ENCODE measurements at regions not wholly inside any gene's neighbourhood (a gene's known extent, or its start where the extent isn't known, plus 50 kb on each side); places are given as distances from the start of the nearest gene placed in this dataset.

DNA sequence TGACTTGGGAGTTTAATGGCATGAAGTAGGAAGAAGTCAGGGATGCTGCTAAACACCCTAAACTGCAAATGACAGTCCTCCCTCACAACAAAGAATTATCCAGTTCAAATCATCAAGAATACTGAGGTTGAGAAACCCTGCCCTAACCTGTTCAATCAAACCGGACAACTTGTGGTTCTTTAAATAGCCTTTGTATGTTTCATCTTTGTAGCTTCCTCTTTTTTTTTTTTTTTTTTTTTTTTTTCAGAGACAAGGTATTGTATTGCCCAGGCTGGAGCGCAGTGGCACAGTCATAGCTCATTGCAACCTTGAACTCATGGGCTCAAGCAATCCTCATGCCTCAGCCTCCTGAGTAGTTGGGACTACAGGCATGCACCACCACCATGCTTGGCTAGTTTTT, 52.5 kb upstream of the TTC29 start:
- Histone ChIP-seq H3K4me3 (ENCODE audit: low read depth in 1 of 2, low read length in 2 of 2) (no peak overlapping the region), H3K36me3 (ENCODE audit: control insufficient read depth in 2 of 2, insufficient read depth in 2 of 2, low read length in 1 of 2) (no peaks in the 10 kb centered on the region), H3K4me1 (ENCODE audit: control insufficient read depth in 2 of 2, insufficient read depth in 2 of 2, low read length in 1 of 2) (no peaks in the 10 kb centered on the region), H3K27ac (ENCODE audit: low read depth in 2 of 2, low read length in 1 of 2) (no peak overlapping the region), H3K9me3 (ENCODE audit: control insufficient read depth in 2 of 2, insufficient read depth in 1 of 2, low read depth in 1 of 2, low read length in 1 of 2) (peaks cover 0 to 2% of the 10 kb centered on the region in 2 donors), H3K27me3 (ENCODE audit: control insufficient read depth in 1 of 2, insufficient read depth in 2 of 2, low read length in 2 of 2) (no peaks in the 10 kb centered on the region)
- WGBS, 2 donors = 55 to 75% methylated on average over 2 of the region's 2 CpGs

- Histone ChIP-seq H3K27ac (ENCODE audit: low read depth in 2 of 2, low read length in 1 of 2) (no peak overlapping the region), H3K27me3 (ENCODE audit: control insufficient read depth in 1 of 2, insufficient read depth in 2 of 2, low read length in 2 of 2) (no peaks in the 10 kb centered on the region), H3K9me3 (ENCODE audit: control insufficient read depth in 2 of 2, insufficient read depth in 1 of 2, low read depth in 1 of 2, low read length in 1 of 2) (no peaks in the 10 kb centered on the region), H3K36me3 (ENCODE audit: control insufficient read depth in 2 of 2, insufficient read depth in 2 of 2, low read length in 1 of 2) (no peaks in the 10 kb centered on the region), H3K4me1 (ENCODE audit: control insufficient read depth in 2 of 2, insufficient read depth in 2 of 2, low read length in 1 of 2) (no peaks in the 10 kb centered on the region), H3K4me3 (ENCODE audit: low read depth in 1 of 2, low read length in 2 of 2) (no peak overlapping the region)
- 73 to 74% methylated on average over 9 of the region's 9 CpGs for WGBS, 2 donors
These were observed 58.5 kb upstream of the TTC29 start for GRCh38 chr4:147003956-147004809.

DNA sequence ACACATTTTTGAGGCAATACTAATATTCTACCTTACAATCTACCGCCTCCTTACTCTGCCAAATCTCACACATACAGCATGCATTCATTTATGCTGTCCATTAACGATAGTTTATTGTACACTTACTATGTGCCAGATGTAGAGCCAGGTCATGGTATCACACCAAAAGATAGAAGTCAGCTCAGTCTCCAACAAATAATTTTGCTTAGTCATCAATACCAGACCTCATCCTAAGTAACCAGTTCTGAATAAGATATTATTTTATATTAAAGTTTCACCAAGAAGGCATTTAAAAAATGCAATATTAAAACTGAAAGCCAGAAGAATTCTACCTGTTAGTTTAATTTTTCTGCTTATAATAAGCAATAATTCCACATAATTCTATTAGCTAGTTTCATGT, 60.6 kb upstream of the TTC29 start:
- Histone ChIP-seq H3K9me3 (ENCODE audit: control insufficient read depth in 2 of 2, insufficient read depth in 1 of 2, low read depth in 1 of 2, low read length in 1 of 2) (no peaks in the 10 kb centered on the region), H3K4me1 (ENCODE audit: control insufficient read depth in 2 of 2, insufficient read depth in 2 of 2, low read length in 1 of 2) (no peaks in the 10 kb centered on the region), H3K27me3 (ENCODE audit: control insufficient read depth in 1 of 2, insufficient read depth in 2 of 2, low read length in 2 of 2) (no peaks in the 10 kb centered on the region), H3K27ac (ENCODE audit: low read depth in 2 of 2, low read length in 1 of 2) (no peak overlapping the region), H3K4me3 (ENCODE audit: low read depth in 1 of 2, low read length in 2 of 2) (no peak overlapping the region), H3K36me3 (ENCODE audit: control insufficient read depth in 2 of 2, insufficient read depth in 2 of 2, low read length in 1 of 2) (no peaks in the 10 kb centered on the region)
- 90 to 94% methylated on average over 2 of the region's 2 CpGs for WGBS, 2 donors

- 76 to 79% methylated on average over 4 of the region's 4 CpGs for WGBS, 2 donors
- H3K27me3 ChIP-seq (ENCODE audit: control insufficient read depth in 1 of 2, insufficient read depth in 2 of 2, low read length in 2 of 2) = no peaks in the 10 kb centered on the region
These were observed 64.2 kb upstream of the TTC29 start for GRCh38 chr4:147009875-147010274.

DNA sequence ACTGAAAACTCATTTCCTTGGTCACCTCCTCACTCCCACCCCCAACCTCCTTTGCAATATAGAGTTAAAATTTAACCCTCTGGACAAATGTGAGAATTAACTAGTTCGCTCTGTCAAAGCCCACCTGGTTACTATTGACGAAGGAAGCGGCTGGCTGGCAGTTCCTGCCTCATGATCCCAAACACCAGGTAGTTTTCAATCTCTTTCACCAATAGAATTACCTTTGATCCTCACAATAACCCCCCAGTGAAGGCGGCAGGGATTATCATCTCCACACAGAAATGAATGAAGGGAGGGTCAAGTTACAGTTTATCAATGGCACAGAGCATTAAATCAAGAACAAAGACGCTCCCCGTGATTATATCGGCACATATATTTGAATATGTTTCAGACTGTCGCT, 65.7 kb upstream of the TTC29 start:
- no peaks in the 10 kb centered on the region for H3K4me1 ChIP-seq (ENCODE audit: control insufficient read depth in 2 of 2, insufficient read depth in 2 of 2, low read length in 1 of 2)
- no peaks in the 10 kb centered on the region for H3K9me3 ChIP-seq (ENCODE audit: control insufficient read depth in 2 of 2, insufficient read depth in 1 of 2, low read depth in 1 of 2, low read length in 1 of 2)
- no peaks in the 10 kb centered on the region for H3K27me3 ChIP-seq (ENCODE audit: control insufficient read depth in 1 of 2, insufficient read depth in 2 of 2, low read length in 2 of 2)
- 47 to 60% methylated on average over 8 of the region's 8 CpGs for WGBS, 2 donors
- no peak overlapping the region for H3K4me3 ChIP-seq (ENCODE audit: low read depth in 1 of 2, low read length in 2 of 2)
- no peak overlapping the region for H3K27ac ChIP-seq (ENCODE audit: low read depth in 2 of 2, low read length in 1 of 2)
- no peaks in the 10 kb centered on the region for H3K36me3 ChIP-seq (ENCODE audit: control insufficient read depth in 2 of 2, insufficient read depth in 2 of 2, low read length in 1 of 2)

More at GRCh38 chr4:147009875-147010274, 64.2 kb upstream of the TTC29 start:
- Histone ChIP-seq H3K9me3 (ENCODE audit: control insufficient read depth in 2 of 2, insufficient read depth in 1 of 2, low read depth in 1 of 2, low read length in 1 of 2) (no peaks in the 10 kb centered on the region), H3K27ac (ENCODE audit: low read depth in 2 of 2, low read length in 1 of 2) (no peak overlapping the region), H3K4me1 (ENCODE audit: control insufficient read depth in 2 of 2, insufficient read depth in 2 of 2, low read length in 1 of 2) (no peaks in the 10 kb centered on the region), H3K36me3 (ENCODE audit: control insufficient read depth in 2 of 2, insufficient read depth in 2 of 2, low read length in 1 of 2) (no peaks in the 10 kb centered on the region), H3K4me3 (ENCODE audit: low read depth in 1 of 2, low read length in 2 of 2) (no peak overlapping the region)

- Histone ChIP-seq H3K27ac (ENCODE audit: low read depth in 2 of 2, low read length in 1 of 2) (no peak overlapping the region), H3K9me3 (ENCODE audit: control insufficient read depth in 2 of 2, insufficient read depth in 1 of 2, low read depth in 1 of 2, low read length in 1 of 2) (no peaks in the 10 kb centered on the region), H3K4me3 (ENCODE audit: low read depth in 1 of 2, low read length in 2 of 2) (no peak overlapping the region), H3K36me3 (ENCODE audit: control insufficient read depth in 2 of 2, insufficient read depth in 2 of 2, low read length in 1 of 2) (no peaks in the 10 kb centered on the region), H3K27me3 (ENCODE audit: control insufficient read depth in 1 of 2, insufficient read depth in 2 of 2, low read length in 2 of 2) (no peaks in the 10 kb centered on the region), H3K4me1 (ENCODE audit: control insufficient read depth in 2 of 2, insufficient read depth in 2 of 2, low read length in 1 of 2) (no peaks in the 10 kb centered on the region)
- 60 to 62% methylated on average over 5 of the region's 5 CpGs for WGBS, 2 donors
These were observed 66.5 kb upstream of the TTC29 start for GRCh38 chr4:147012059-147012707.

- 77 to 84% methylated on average over 1 of the region's 1 CpG for WGBS, 2 donors
- Histone ChIP-seq H3K27ac (ENCODE audit: low read depth in 2 of 2, low read length in 1 of 2) (no peak overlapping the region), H3K9me3 (ENCODE audit: control insufficient read depth in 2 of 2, insufficient read depth in 1 of 2, low read depth in 1 of 2, low read length in 1 of 2) (no peaks in the 10 kb centered on the region), H3K36me3 (ENCODE audit: control insufficient read depth in 2 of 2, insufficient read depth in 2 of 2, low read length in 1 of 2) (no peaks in the 10 kb centered on the region), H3K4me3 (ENCODE audit: low read depth in 1 of 2, low read length in 2 of 2) (no peak overlapping the region), H3K27me3 (ENCODE audit: control insufficient read depth in 1 of 2, insufficient read depth in 2 of 2, low read length in 2 of 2) (no peaks in the 10 kb centered on the region), H3K4me1 (ENCODE audit: control insufficient read depth in 2 of 2, insufficient read depth in 2 of 2, low read length in 1 of 2) (no peaks in the 10 kb centered on the region)
These were observed 69.3 kb upstream of the TTC29 start for GRCh38 chr4:147014946-147015345.

DNA sequence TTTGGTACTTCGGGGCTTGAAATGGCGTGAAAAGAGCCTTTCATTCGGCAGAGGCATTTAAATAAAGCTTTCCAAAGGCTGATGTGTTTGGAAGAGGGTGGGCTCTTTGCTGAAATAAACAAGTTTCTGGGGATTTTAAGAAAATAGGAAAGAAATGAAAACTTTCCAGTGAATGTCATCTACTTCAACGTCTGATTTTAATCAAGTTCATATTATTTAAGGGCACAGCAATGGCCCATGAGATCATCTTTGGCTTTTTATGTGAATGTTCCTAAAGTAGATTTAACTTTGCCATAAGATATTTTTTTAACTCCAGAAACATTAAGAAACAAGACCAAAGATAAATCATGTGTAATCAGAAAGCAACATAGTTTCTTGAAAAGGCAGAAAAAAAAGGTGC, 69.8 kb upstream of the TTC29 start:
- no peak overlapping the region for H3K27ac ChIP-seq (ENCODE audit: low read depth in 2 of 2, low read length in 1 of 2)
- H3K4me1 ChIP-seq (ENCODE audit: control insufficient read depth in 2 of 2, insufficient read depth in 2 of 2, low read length in 1 of 2) = no peaks in the 10 kb centered on the region
- H3K9me3 ChIP-seq (ENCODE audit: control insufficient read depth in 2 of 2, insufficient read depth in 1 of 2, low read depth in 1 of 2, low read length in 1 of 2) = no peaks in the 10 kb centered on the region
- H3K27me3 ChIP-seq (ENCODE audit: control insufficient read depth in 1 of 2, insufficient read depth in 2 of 2, low read length in 2 of 2) = no peaks in the 10 kb centered on the region
- 38 to 41% methylated on average over 4 of the region's 4 CpGs for WGBS, 2 donors
- H3K36me3 ChIP-seq (ENCODE audit: control insufficient read depth in 2 of 2, insufficient read depth in 2 of 2, low read length in 1 of 2) = no peaks in the 10 kb centered on the region
- no peak overlapping the region for H3K4me3 ChIP-seq (ENCODE audit: low read depth in 1 of 2, low read length in 2 of 2)

DNA sequence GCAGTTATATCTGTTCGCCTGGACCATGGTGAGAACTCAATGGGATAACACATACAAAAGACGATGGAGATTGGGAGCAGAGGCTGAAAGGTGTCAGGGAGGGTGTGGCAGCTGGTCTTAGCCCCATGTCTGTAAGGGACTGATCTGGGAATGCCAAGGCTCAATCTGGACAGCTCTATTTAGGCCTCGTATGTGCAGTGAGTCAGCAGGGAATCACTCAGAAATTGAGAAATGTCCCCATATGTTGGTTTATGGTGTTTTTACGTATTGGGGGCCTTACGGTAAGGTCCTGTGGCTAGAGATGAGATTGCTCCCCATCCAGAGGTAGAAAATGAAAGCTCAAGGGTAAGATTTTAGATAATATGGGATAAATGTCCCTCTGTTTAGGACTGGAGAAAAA, 71.4 kb upstream of the TTC29 start:
- WGBS, 2 donors = 77 to 84% methylated on average over 5 of the region's 5 CpGs
- no peaks in the 10 kb centered on the region for H3K9me3 ChIP-seq (ENCODE audit: control insufficient read depth in 2 of 2, insufficient read depth in 1 of 2, low read depth in 1 of 2, low read length in 1 of 2)
- H3K36me3 ChIP-seq (ENCODE audit: control insufficient read depth in 2 of 2, insufficient read depth in 2 of 2, low read length in 1 of 2) = no peaks in the 10 kb centered on the region
- H3K4me1 ChIP-seq (ENCODE audit: control insufficient read depth in 2 of 2, insufficient read depth in 2 of 2, low read length in 1 of 2) = no peaks in the 10 kb centered on the region
- no peak overlapping the region for H3K4me3 ChIP-seq (ENCODE audit: low read depth in 1 of 2, low read length in 2 of 2)
- H3K27me3 ChIP-seq (ENCODE audit: control insufficient read depth in 1 of 2, insufficient read depth in 2 of 2, low read length in 2 of 2) = no peaks in the 10 kb centered on the region
- H3K27ac ChIP-seq (ENCODE audit: low read depth in 2 of 2, low read length in 1 of 2) = no peak overlapping the region

DNA sequence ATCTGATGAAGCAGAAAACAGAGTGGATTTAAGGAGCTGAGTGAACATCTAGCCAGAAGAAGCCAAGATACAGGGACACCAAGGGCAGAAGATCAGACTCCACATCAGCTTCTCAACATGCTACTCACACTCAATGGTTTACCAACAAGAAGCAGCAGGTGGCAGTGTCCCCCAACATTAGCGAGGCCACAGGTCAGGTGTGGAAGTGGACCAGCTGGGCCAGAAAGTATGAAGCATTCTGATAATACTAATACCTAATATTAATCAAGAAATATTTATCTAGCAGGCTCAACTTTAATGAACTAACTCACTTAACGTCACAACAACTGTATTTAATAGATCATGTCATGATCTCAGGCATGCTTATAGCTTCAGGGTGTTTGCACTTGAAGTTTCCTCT, 73.4 kb upstream of the TTC29 start:
- H3K27ac ChIP-seq (ENCODE audit: low read depth in 2 of 2, low read length in 1 of 2) = no peak overlapping the region
- H3K36me3 ChIP-seq (ENCODE audit: control insufficient read depth in 2 of 2, insufficient read depth in 2 of 2, low read length in 1 of 2) = no peaks in the 10 kb centered on the region
- H3K4me1 ChIP-seq (ENCODE audit: control insufficient read depth in 2 of 2, insufficient read depth in 2 of 2, low read length in 1 of 2) = no peaks in the 10 kb centered on the region
- no peaks in the 10 kb centered on the region for H3K9me3 ChIP-seq (ENCODE audit: control insufficient read depth in 2 of 2, insufficient read depth in 1 of 2, low read depth in 1 of 2, low read length in 1 of 2)
- no peak overlapping the region for H3K4me3 ChIP-seq (ENCODE audit: low read depth in 1 of 2, low read length in 2 of 2)
- WGBS, 2 donors = 35 to 41% methylated on average over 2 of the region's 2 CpGs
- H3K27me3 ChIP-seq (ENCODE audit: control insufficient read depth in 1 of 2, insufficient read depth in 2 of 2, low read length in 2 of 2) = no peaks in the 10 kb centered on the region

Data from esophagus (tissue), 2 donors.